Pancreas (tissue), 10 donors: ENCODE measurements at regions not wholly inside any gene's neighbourhood (a gene's known extent, or its start where the extent isn't known, plus 50 kb on each side); places are given as distances from the start of the nearest gene placed in this dataset.

Experiments used
- ATAC-seq, 4 donors: fragments of 200-7000 bp; cut with Tn5 transposase; one replicate each; pipeline versions ENCODE4 v1.8.0 to v1.9.1; 2020; ENCODE audit warnings: mild to moderate bottlenecking in 4 of 4, moderate library complexity in 4 of 4
- DNase-seq, 6 donors: peaks; one replicate each; pipeline ENCODE4 v3.0.0-alpha.2; 2020
- FAIRE-seq: peaks from 2 replicates; lab custom pipeline; 2012; peaks lifted over from hg19 to GRCh38; lab: Jason Lieb, UNC
- H3K27ac ChIP-seq, 4 donors: fragments of 200-600 bp; sonication (generic); 1 replicate in 3 of 4; 2 replicates in 1 of 4; pipeline versions ENCODE4 v1.5.0 to v1.8.0; 2020
- H3K27me3 ChIP-seq, 4 donors: fragments of 200-600 bp; one replicate each; pipeline ENCODE4 v1.8.0; 2021
- H3K36me3 ChIP-seq, 3 donors: fragments of 200-600 bp; sonication (generic) in 1 of 3; one replicate each; pipeline versions ENCODE4 v1.5.0 to v1.8.0; 2020 to 2021
- H3K4me1 ChIP-seq, 3 donors: fragments of 200-600 bp; one replicate each; pipeline ENCODE4 v1.8.0; 2021
- H3K4me3 ChIP-seq, 4 donors: fragments of 200-600 bp; sonication (generic) in 2 of 4; one replicate each; pipeline versions ENCODE4 v1.5.0 to v1.8.0; 2020 to 2021
- H3K9me3 ChIP-seq, 4 donors: fragments of 200-600 bp; one replicate each; pipeline ENCODE4 v1.8.0; 2021
- WGBS, 2 donors: extraction: QIAGEN DNeasy Blood & Tissue Kit; methylation state at CpG; one replicate each; pipeline ENCODE4 v1.1.7; 2013; 5-methylcytosine and 5-hydroxymethylcytosine counted together
- intact Hi-C, 3 donors: fragments of 100-400 bp; cut with DNase I; formaldehyde crosslinking; loops; one replicate each; pipeline versions ENCODE4 v1.11.1 to v1.14.2; 2022
- TF ChIP-seq, protein P1 (sequence below), 4 donors: fragments of 200-600 bp; sonication (generic) in 3 of 4; IDR thresholded peaks; one replicate each; pipeline versions ENCODE4 v1.5.0 to v1.8.0; 2021; ENCODE audit warnings: antibody characterized with exemption in 4 of 4
- donor health status: healthy with polysubstance abuse.
- donor health status: DM: no; HTN: no; CAD: no; lungs with moderate emphysema.
- donor health status: DM: no; HTN: no; CAD: no.
- donor health status: control.
- donor health status: control.
- donor health status: Bipolar disorder and iron deficiency.
- donor health status: DM: yes; HTN: yes; CAD: no.
- donor health status: DM: no; HTN: no; CAD: no.
- donor health status: DM: no; HTN: no; CAD: no.
- donor health status: DM: yes; HTN: yes; CAD: no.

DNA sequence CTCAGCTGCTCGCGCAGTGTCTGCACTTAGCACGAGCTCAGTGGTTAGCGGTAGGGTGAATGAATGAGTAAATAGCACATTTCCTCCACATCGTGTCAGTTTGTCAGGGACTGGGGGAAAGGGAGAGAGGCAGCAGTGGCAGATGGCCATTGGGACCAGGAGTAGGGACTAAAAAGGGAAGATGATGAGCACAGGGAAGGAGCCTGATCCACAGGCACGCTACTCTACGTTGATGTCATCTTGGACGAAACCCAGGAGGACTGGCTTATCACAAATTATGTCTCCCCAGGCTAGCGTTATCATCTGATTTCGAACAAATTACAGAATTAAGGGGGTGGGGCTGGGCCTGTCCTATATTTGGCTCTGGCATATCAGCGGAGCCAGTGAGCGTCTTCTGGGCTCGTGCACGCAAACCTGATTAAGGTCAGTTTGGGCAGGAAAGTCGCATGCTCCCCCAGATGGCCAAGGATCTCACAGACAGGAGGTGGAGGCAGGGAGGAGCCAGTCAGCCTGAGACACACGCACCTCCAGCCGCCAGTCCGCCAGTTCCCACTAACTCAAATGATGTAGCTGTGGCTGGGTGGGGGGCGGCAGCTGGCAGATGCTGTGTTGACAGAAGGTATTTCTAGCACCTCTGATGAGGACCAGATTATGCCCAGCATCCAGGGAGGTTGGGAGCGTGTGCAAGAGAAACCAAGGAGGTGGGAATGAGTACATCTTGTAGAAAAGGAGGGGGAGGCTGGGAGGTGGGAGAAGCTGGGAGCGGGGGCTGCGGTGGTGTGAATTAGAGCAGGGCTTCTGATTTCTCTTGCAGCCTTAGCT is 97.4 kb upstream of the PRDM11 start:
- peak in 2 of 4 donors; percentile 24 to 28 for ATAC-seq
- H3K27ac ChIP-seq = no peak overlapping the region

DNA sequence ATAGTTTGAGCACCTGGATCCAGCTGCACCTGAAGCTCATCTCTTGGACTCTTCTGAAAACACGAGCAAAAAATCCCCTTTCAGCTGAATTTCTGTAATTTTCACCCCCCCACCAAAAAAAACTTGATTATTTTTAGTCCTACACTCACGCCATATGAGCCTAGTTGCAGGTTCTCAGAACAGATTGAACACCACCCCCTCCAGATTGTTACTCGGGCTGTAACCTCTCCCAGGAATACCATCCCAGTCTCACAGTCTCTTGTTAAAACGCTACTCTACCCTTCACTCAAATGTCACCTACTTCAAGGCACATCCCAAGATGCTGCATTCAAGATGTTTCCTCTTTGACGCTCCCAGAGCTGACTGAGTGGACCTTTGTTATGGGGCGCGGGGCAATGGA is 96.3 kb upstream of the PRDM11 start:
- intact Hi-C loops = no loop called here
- TF ChIP-seq, protein P1, sequence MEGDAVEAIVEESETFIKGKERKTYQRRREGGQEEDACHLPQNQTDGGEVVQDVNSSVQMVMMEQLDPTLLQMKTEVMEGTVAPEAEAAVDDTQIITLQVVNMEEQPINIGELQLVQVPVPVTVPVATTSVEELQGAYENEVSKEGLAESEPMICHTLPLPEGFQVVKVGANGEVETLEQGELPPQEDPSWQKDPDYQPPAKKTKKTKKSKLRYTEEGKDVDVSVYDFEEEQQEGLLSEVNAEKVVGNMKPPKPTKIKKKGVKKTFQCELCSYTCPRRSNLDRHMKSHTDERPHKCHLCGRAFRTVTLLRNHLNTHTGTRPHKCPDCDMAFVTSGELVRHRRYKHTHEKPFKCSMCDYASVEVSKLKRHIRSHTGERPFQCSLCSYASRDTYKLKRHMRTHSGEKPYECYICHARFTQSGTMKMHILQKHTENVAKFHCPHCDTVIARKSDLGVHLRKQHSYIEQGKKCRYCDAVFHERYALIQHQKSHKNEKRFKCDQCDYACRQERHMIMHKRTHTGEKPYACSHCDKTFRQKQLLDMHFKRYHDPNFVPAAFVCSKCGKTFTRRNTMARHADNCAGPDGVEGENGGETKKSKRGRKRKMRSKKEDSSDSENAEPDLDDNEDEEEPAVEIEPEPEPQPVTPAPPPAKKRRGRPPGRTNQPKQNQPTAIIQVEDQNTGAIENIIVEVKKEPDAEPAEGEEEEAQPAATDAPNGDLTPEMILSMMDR (IDR thresholded peaks at IDR 0.05) = no peak
- Histone ChIP-seq H3K4me1 (no peaks in the 10 kb centered on the region), H3K4me3 (no peak overlapping the region), H3K27me3 (no peaks in the 10 kb centered on the region), H3K27ac (no peak overlapping the region), H3K36me3 (no peaks in the 10 kb centered on the region), H3K9me3 (no peaks in the 10 kb centered on the region)
- no peak for ATAC-seq
- no peak for DNase-seq
- FAIRE-seq = no peak
- WGBS, 2 donors = 89 to 91% methylated on average over 7 of the region's 7 CpGs

More for the DNA sequence above, 97.4 kb upstream of the PRDM11 start:
- no peak for FAIRE-seq
- 72 to 73% methylated on average over 22 of the region's 22 CpGs for WGBS, 2 donors
- no peaks in the 10 kb centered on the region for H3K36me3 ChIP-seq
- no peak for DNase-seq
- intact Hi-C loops = no loop called here
- H3K4me1 ChIP-seq = no peaks in the 10 kb centered on the region
- TF ChIP-seq, protein P1 (IDR thresholded peaks at IDR 0.05) = no peak
- no peaks in the 10 kb centered on the region for H3K27me3 ChIP-seq
- no peaks in the 10 kb centered on the region for H3K9me3 ChIP-seq
- no peak overlapping the region for H3K4me3 ChIP-seq

DNA sequence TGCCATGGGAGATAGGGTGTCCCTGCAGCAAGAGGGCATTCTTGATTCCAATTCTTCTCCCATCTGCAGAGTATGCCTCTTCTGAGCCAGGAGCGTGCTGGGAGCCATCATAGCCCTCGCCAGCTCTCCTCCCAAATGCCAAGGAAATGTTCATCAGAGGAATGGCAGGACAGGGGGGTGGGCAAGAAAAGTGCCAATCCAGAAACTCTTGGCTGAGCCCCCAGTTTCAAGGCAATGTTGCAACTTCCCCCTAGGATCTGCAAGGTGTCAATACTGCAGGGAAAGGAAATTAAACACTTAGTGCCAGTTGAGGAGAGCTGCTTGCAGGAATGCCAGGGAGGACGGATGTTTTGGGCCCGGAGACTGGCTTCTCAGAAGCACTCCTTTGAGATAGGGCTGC is 94.8 kb upstream of the PRDM11 start:
- H3K27ac ChIP-seq = no peak overlapping the region
- no peaks in the 10 kb centered on the region for H3K4me1 ChIP-seq
- FAIRE-seq (no peak), DNase-seq (no peak), ATAC-seq (no peak)
- H3K9me3 ChIP-seq = no peaks in the 10 kb centered on the region
- H3K36me3 ChIP-seq = no peaks in the 10 kb centered on the region
- H3K27me3 ChIP-seq = no peaks in the 10 kb centered on the region
- no peak overlapping the region for H3K4me3 ChIP-seq
- 93 to 96% methylated on average over 4 of the region's 4 CpGs for WGBS, 2 donors
- intact Hi-C loops = no loop called here
- TF ChIP-seq, protein P1 (IDR thresholded peaks at IDR 0.05) = no peak

DNA sequence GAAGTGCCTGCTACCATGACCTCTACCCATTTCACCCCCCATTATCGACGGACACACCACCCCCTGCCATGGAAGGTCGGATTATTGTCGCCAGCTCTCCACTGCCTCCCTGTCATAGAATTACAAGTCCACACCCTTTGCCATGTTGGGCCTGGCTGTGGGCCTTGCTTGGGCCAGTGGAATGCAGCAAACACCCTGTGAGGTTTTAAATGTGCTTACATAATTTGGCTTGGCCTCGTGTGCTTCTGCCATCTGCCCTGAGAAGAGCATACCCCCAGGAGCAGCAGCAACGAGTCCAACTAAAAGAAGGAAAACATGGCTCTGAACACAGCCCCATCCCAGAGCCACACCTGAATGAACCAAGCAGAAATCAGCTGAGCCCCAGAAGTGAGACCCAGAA is 94.1 kb upstream of the PRDM11 start:
- Histone ChIP-seq H3K4me3 (no peak overlapping the region), H3K27me3 (no peaks in the 10 kb centered on the region), H3K36me3 (no peaks in the 10 kb centered on the region), H3K27ac (no peak overlapping the region), H3K4me1 (no peaks in the 10 kb centered on the region), H3K9me3 (no peaks in the 10 kb centered on the region)
- intact Hi-C loops = no loop called here
- ATAC-seq (no peak), FAIRE-seq (no peak), DNase-seq (no peak)
- TF ChIP-seq, protein P1 (IDR thresholded peaks at IDR 0.05) = no peak
- WGBS, 2 donors = 66 to 71% methylated on average over 6 of the region's 6 CpGs
